K562 (cell line): ENCODE measurements at regions not wholly inside any gene's neighbourhood (a gene's known extent, or its start where the extent isn't known, plus 50 kb on each side); places are given as distances from the start of the nearest gene placed in this dataset.

ENCODE experiments used
- ARID1B ChIP-seq: fragments of 450-650 bp; IDR thresholded peaks from 2 replicates; pipeline ENCODE4 v1.6.1; 2016; ENCODE audit warnings: antibody characterized with exemption, mild to moderate bottlenecking, inconsistent platforms
- ARID3A ChIP-seq: IDR thresholded peaks from 2 replicates; pipeline ENCODE4 v1.6.1; 2012; ENCODE audit warnings: low read depth, low read length, improper control_type of control experiment, borderline replicate concordance
- BRCA1 ChIP-seq, 2 experiments: fragments of 450-650 bp in 1 of 2; sonication (generic) in 1 of 2; formaldehyde crosslinking in 1 of 2; IDR thresholded peaks; 2 replicates each; pipeline versions ENCODE4 v1.5.0 to v1.6.1; 2017 to 2020; ENCODE audit warnings: mild to moderate bottlenecking in 1 of 2, missing genetic modification reagents in 1 of 2
- BRF1 ChIP-seq: IDR thresholded peaks from 3 replicates; pipeline ENCODE4 v1.6.1; 2011; ENCODE audit warnings: borderline replicate concordance, mild to moderate bottlenecking; ENCODE audit not compliant: insufficient read length; ENCODE audit errors: extremely low read depth
- CREBBP ChIP-seq: IDR thresholded peaks from one replicate; pipeline ENCODE4 v1.6.1; 2012; ENCODE audit warnings: low read depth, mild to moderate bottlenecking, control low read depth, inconsistent platforms, low read length
- CTCF ChIP-seq, 3 experiments: IDR thresholded peaks in 2 of 3; conservative IDR thresholded peaks in 1 of 3; 2 replicates each; pipeline ENCODE4 v1.5.1; 2011 to 2012; ENCODE audit warnings: low read length in 3 of 3, mild to moderate bottlenecking in 3 of 3, control low read depth in 2 of 3, improper control_type of control experiment in 1 of 3, inconsistent platforms in 1 of 3, low read depth in 1 of 3, mixed read lengths in 1 of 3, moderate library complexity in 1 of 3; ENCODE audit not compliant: insufficient read depth in 2 of 3
- EGR1 ChIP-seq: fragments of 450-650 bp; conservative IDR thresholded peaks from 2 replicates; pipeline ENCODE4 v1.6.1; 2017; ENCODE audit warnings: mild to moderate bottlenecking
- FOXA3 ChIP-seq, 2 experiments: fragments of 450-650 bp in 1 of 2; sonication (generic) in 1 of 2; formaldehyde crosslinking; IDR thresholded peaks in 1 of 2; conservative IDR thresholded peaks in 1 of 2; 2 replicates each; pipeline versions ENCODE4 v1.4.0 to v1.8.0; 2020 to 2022; ENCODE audit warnings: mild to moderate bottlenecking in 2 of 2, missing genetic modification reagents in 1 of 2
- GATAD2A ChIP-seq: fragments of 450-650 bp; IDR thresholded peaks from 2 replicates; pipeline ENCODE4 v1.6.1; 2017
- HMG20A ChIP-seq: fragments of 450-650 bp; formaldehyde crosslinking; conservative IDR thresholded peaks from 2 replicates; pipeline ENCODE4 v1.4.0; 2020; ENCODE audit warnings: mild to moderate bottlenecking, mixed read lengths
- MAFG ChIP-seq: fragments of 450-650 bp; conservative IDR thresholded peaks from 2 replicates; pipeline ENCODE4 v1.6.1; 2016; ENCODE audit warnings: missing genetic modification characterization, missing compliant biosample characterization
- PCBP1 ChIP-seq: fragments of 200-400 bp; formaldehyde crosslinking; IDR thresholded peaks from 2 replicates; pipeline ENCODE4 v1.6.1; 2018; ENCODE audit warnings: mild to moderate bottlenecking, low read depth, low read length; ENCODE audit not compliant: poor library complexity, severe bottlenecking
- POLR2G ChIP-seq: fragments of 200-400 bp; formaldehyde crosslinking; IDR thresholded peaks from 2 replicates; pipeline ENCODE4 v1.6.1; 2017; ENCODE audit warnings: low read depth, mild to moderate bottlenecking, antibody characterized with exemption, low read length, moderate library complexity
- RBM14 ChIP-seq: fragments of 200-400 bp; formaldehyde crosslinking; IDR thresholded peaks from 2 replicates; pipeline ENCODE4 v1.6.1; 2018; ENCODE audit warnings: low read depth, mild to moderate bottlenecking, low read length, moderate library complexity, borderline replicate concordance; ENCODE audit not compliant: insufficient read depth
- RBM15 ChIP-seq: fragments of 200-400 bp; formaldehyde crosslinking; IDR thresholded peaks from 2 replicates; pipeline ENCODE4 v1.6.1; 2018; ENCODE audit warnings: mild to moderate bottlenecking, low read length, moderate library complexity; ENCODE audit not compliant: insufficient read depth
- RBM34 ChIP-seq: fragments of 200-400 bp; formaldehyde crosslinking; IDR thresholded peaks from 2 replicates; pipeline ENCODE4 v1.6.1; 2018; ENCODE audit warnings: low read length, borderline replicate concordance; ENCODE audit not compliant: insufficient read depth
- RFX1 ChIP-seq: fragments of 450-650 bp; IDR thresholded peaks from 2 replicates; pipeline ENCODE4 v1.6.1; 2016; ENCODE audit warnings: mild to moderate bottlenecking, moderate library complexity
- RFX7 ChIP-seq: fragments of 250-450 bp; sonication (Bioruptor Pico); IDR thresholded peaks from 2 replicates; pipeline ENCODE4 v1.5.1; 2021; ENCODE audit warnings: mild to moderate bottlenecking
- SNAPC5 ChIP-seq: fragments of 250-450 bp; sonication (Bioruptor Pico); IDR thresholded peaks from 2 replicates; pipeline ENCODE4 v1.8.0; 2021; ENCODE audit warnings: moderate library complexity, mild to moderate bottlenecking, inconsistent platforms
- TCFL5 ChIP-seq: fragments of 250-450 bp; sonication (Bioruptor Pico); conservative IDR thresholded peaks from 2 replicates; pipeline ENCODE4 v1.6.1; 2021; ENCODE audit warnings: mild to moderate bottlenecking, moderate library complexity, matching md5 sums
- TGIF2 ChIP-seq: sonication (generic); formaldehyde crosslinking; IDR thresholded peaks from 2 replicates; pipeline ENCODE4 v1.8.1; 2022; ENCODE audit warnings: mild to moderate bottlenecking, missing genetic modification reagents, moderate library complexity
- ZKSCAN8 ChIP-seq: fragments of 200-800 bp; sonication (Bioruptor generic); IDR thresholded peaks from 2 replicates; pipeline ENCODE4 v1.6.1; 2016; ENCODE audit warnings: missing genetic modification characterization, missing compliant biosample characterization
- ZZZ3 ChIP-seq: fragments of 450-650 bp; IDR thresholded peaks from 2 replicates; pipeline ENCODE4 v1.6.1; 2016; ENCODE audit warnings: antibody characterized with exemption, mild to moderate bottlenecking, moderate library complexity

DNA sequence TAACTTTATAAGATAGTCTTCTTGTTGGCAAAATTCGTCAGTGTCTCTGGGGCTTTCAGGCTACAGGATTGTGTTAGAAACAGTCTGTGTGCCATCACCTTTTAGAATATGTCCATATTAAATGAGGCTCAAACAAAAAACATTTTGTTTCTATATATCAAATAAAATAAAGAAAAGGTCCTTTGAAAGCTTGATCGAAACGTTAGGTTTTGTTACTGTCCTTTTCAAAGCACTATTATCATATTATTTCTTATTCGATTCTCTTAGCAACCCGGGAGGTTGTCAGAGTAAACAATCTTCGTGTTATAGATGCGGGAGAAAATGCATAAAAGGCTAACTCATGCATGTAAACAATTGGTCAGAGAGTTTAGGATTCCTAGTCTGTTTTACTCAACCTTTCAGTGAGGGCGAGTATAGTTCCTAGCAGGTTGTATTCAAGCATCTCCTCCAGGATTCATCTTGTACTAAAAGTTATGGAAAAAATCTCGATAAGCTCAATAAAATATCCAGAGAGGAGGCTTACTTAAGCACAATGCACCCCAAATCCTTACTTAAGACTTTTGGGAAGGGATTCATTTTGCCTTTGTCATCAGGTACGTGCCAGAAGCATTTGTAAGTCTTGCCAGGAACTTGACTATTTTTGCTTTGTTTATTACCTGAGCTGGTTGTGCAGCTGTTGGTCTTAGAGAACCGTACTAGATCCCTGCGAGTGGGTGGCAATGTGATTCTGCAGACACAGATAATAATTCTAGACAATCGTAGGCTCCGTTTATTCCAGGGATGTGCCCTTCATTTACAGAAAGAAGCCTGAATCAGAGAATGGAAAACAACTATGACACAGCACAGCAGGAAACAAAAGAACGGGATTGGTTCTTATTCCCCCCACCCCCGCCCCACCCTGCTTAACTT is 159.6 kb upstream of the ZNF217 start (continued):
- TF ChIP-seq RBM14 (no peak), ARID3A (no peak), TCFL5 (CRISPR knock-in tag) (no peak), HMG20A (CRISPR knock-in tag) (no peak), RBM15 (no peak), BRCA1 (IDR thresholded peaks at IDR 0.05) (no peak), BRCA1 (CRISPR knock-in tag; IDR thresholded peaks at IDR 0.05) (no peak), POLR2G (peak; percentile 56; the same call in 1 of the 2 replicates), FOXA3 (CRISPR knock-in tag; conservative IDR thresholded peaks at IDR 0.05 in 1 of 2, IDR thresholded peaks at IDR 0.05 in 1 of 2) (peak in 1 of 2 experiments; percentile 60; a peak in 2 of 4 replicates), ZZZ3 (no peak), PCBP1 (no peak), EGR1 (peak; percentile 74), ZKSCAN8 (CRISPR knock-in tag) (no peak), CTCF (IDR thresholded peaks at IDR 0.05 in 2 of 3, conservative IDR thresholded peaks at IDR 0.05 in 1 of 3; ENCODE audit: insufficient read depth in 2 of 3, low read depth in 1 of 3, low read length in 3 of 3) (no peak), GATAD2A (no peak), RFX1 (peak; percentile 71), CREBBP (no peak), RFX7 (CRISPR knock-in tag) (no peak), SNAPC5 (CRISPR knock-in tag) (peak; percentile 86), ARID1B (no peak), BRF1 (no peak), TGIF2 (no peak), MAFG (tag) (no peak), RBM34 (no peak)
